SK-N-SH (cell line): ENCODE measurements at regions not wholly inside any gene's neighbourhood (a gene's known extent, or its start where the extent isn't known, plus 50 kb on each side); places are given as distances from the start of the nearest gene placed in this dataset.

Source experiments
- CTCF ChIA-PET: fragments of 300-600, 350-600 bp; formaldehyde crosslinking; extraction: SDS; loops from one replicate; lab custom pipeline; 2021; lab: Yijun Ruan, JAX
- POLR2A ChIA-PET: fragments of 350-600 bp; sonication (Branson Sonifier 250); formaldehyde crosslinking; extraction: SDS; loops from one replicate; lab custom pipeline; 2020; ENCODE audit warnings: antibody characterized with exemption, inconsistent platforms; lab: Yijun Ruan, JAX
- DNase-seq: peaks from one replicate; pipeline ENCODE4 v3.0.0; 2012
- H2AFZ ChIP-seq: fragments of 200-600 bp; sonication (generic); 2 replicates; pipeline ENCODE4 v1.8.1; 2016; ENCODE audit warnings: antibody characterized with exemption, mild to moderate bottlenecking, low read depth
- H3F3A ChIP-seq: fragments of 200-600 bp; sonication (generic); replicated peaks from 2 replicates; pipeline ENCODE3; 2016; ENCODE audit warnings: antibody characterized with exemption, mild to moderate bottlenecking; ENCODE audit not compliant: insufficient read depth
- H3K27ac ChIP-seq, 2 experiments: fragments of 200-500 bp in 1 of 2; fragments of 200-600 bp in 1 of 2; sonication (Bioruptor generic) in 1 of 2; sonication (generic), shearing (Covaris generic) in 1 of 2; 2 replicates each; pipeline versions ENCODE4 v1.5.1 to v1.6.1; 2014 to 2016; ENCODE audit warnings: low read depth in 2 of 2, inconsistent platforms in 1 of 2, low read length in 1 of 2, mild to moderate bottlenecking in 1 of 2, mixed read lengths in 1 of 2
- H3K27me3 ChIP-seq: fragments of 200-600 bp; sonication (generic), shearing (Covaris generic); 2 replicates; pipeline ENCODE4 v1.6.1; 2016; ENCODE audit warnings: mixed run types; ENCODE audit not compliant: insufficient read depth
- H3K36me3 ChIP-seq, 2 experiments: fragments of 200-500 bp in 1 of 2; fragments of 200-600 bp in 1 of 2; sonication (Bioruptor generic) in 1 of 2; sonication (generic) in 1 of 2; replicated peaks in 1 of 2; 2 replicates each; pipeline versions ENCODE3 to v1.5.1; 2014 to 2016; ENCODE audit warnings: low read length in 1 of 2, mild to moderate bottlenecking in 1 of 2; ENCODE audit not compliant: insufficient read depth in 2 of 2, control insufficient read depth in 1 of 2
- H3K4me1 ChIP-seq, 2 experiments: fragments of 200-500 bp in 1 of 2; fragments of 200-600 bp in 1 of 2; sonication (Bioruptor generic) in 1 of 2; sonication (generic), shearing (Covaris generic) in 1 of 2; 2 replicates each; pipeline versions ENCODE4 v1.5.1 to v1.6.1; 2014 to 2016; ENCODE audit warnings: low read depth in 1 of 2, low read length in 1 of 2, mixed run types in 1 of 2; ENCODE audit not compliant: insufficient read depth in 2 of 2, control insufficient read depth in 1 of 2
- H3K4me2 ChIP-seq: fragments of 200-600 bp; sonication (generic), shearing (Covaris generic); 2 replicates; pipeline ENCODE4 v1.6.1; 2017; ENCODE audit warnings: mixed run types
- H3K4me3 ChIP-seq, 2 experiments: fragments of 200-500 bp in 1 of 2; fragments of 200-600 bp in 1 of 2; sonication (Bioruptor generic) in 1 of 2; sonication (generic), shearing (Covaris generic) in 1 of 2; 2 replicates each; pipeline versions ENCODE4 v1.5.1 to v1.8.1; 2014 to 2016; ENCODE audit warnings: low read depth in 2 of 2, inconsistent platforms in 1 of 2, low read length in 1 of 2, mild to moderate bottlenecking in 1 of 2, mixed read lengths in 1 of 2, moderate library complexity in 1 of 2
- H3K79me2 ChIP-seq: fragments of 200-600 bp; sonication (generic); 2 replicates; pipeline ENCODE4 v1.8.1; 2017; ENCODE audit warnings: mild to moderate bottlenecking; ENCODE audit not compliant: insufficient read depth
- H3K9ac ChIP-seq: fragments of 200-600 bp; sonication (generic); 2 replicates; pipeline ENCODE4 v1.6.1; 2017; ENCODE audit warnings: mixed run types
- H3K9me2 ChIP-seq: fragments of 200-600 bp; sonication (generic); 2 replicates; pipeline ENCODE4 v1.6.1; 2017; ENCODE audit warnings: mixed run types
- H3K9me3 ChIP-seq: fragments of 200-600 bp; sonication (generic); 2 replicates; pipeline ENCODE4 v1.6.1; 2017; ENCODE audit warnings: mixed run types, mild to moderate bottlenecking, moderate library complexity
- H4K20me1 ChIP-seq: fragments of 200-600 bp; sonication (generic); 2 replicates; pipeline ENCODE4 v1.6.1; 2017; ENCODE audit warnings: mild to moderate bottlenecking, mixed run types; ENCODE audit not compliant: insufficient read depth
- EP300 ChIP-seq, 2 experiments: IDR thresholded peaks; 2 replicates each; pipeline versions ENCODE4 v1.4.0 to v1.6.1; 2012; ENCODE audit warnings: borderline replicate concordance in 1 of 2, low read depth in 1 of 2, low read length in 1 of 2
- EZH2phosphoT487 ChIP-seq: fragments of 200-600 bp; sonication (generic); IDR thresholded peaks from 2 replicates; pipeline ENCODE4 v1.6.1; 2017; ENCODE audit warnings: low read depth, mixed run types, mild to moderate bottlenecking, antibody characterized with exemption, moderate library complexity, borderline replicate concordance
- FOSL2 ChIP-seq: IDR thresholded peaks from 2 replicates; pipeline ENCODE4 v1.4.0; 2012; ENCODE audit warnings: low read depth, mild to moderate bottlenecking, moderate library complexity, borderline replicate concordance
- FOXJ3 ChIP-seq: sonication (generic); formaldehyde crosslinking; IDR thresholded peaks from 2 replicates; pipeline ENCODE4 v1.5.1; 2020; ENCODE audit warnings: mild to moderate bottlenecking, missing genetic modification reagents
- FOXM1 ChIP-seq: IDR thresholded peaks from 2 replicates; pipeline ENCODE4 v1.4.0; 2012; ENCODE audit warnings: low read depth, mild to moderate bottlenecking
- GABPA ChIP-seq: IDR thresholded peaks from 2 replicates; pipeline ENCODE4 v1.4.0; 2012; ENCODE audit warnings: low read depth, mild to moderate bottlenecking
- GATA2 ChIP-seq: sonication (generic); formaldehyde crosslinking; IDR thresholded peaks from 2 replicates; pipeline ENCODE4 v1.5.0; 2020; ENCODE audit warnings: mild to moderate bottlenecking, missing genetic modification reagents
- JUND ChIP-seq: IDR thresholded peaks from 2 replicates; pipeline ENCODE4 v1.4.0; 2012
- NFIC ChIP-seq: IDR thresholded peaks from 2 replicates; pipeline ENCODE4 v1.4.0; 2012; ENCODE audit warnings: borderline replicate concordance
- RAD21 ChIP-seq: IDR thresholded peaks from 2 replicates; pipeline ENCODE4 v1.6.1; 2012; ENCODE audit warnings: mild to moderate bottlenecking, low read length
- RCOR1 ChIP-seq: fragments of 150-350 bp; IDR thresholded peaks from 2 replicates; pipeline ENCODE4 v1.6.1; 2017; ENCODE audit warnings: antibody characterized with exemption, low read length
- RFX5 ChIP-seq: IDR thresholded peaks from 2 replicates; pipeline ENCODE4 v1.6.1; 2012; ENCODE audit warnings: mild to moderate bottlenecking, improper control_type of control experiment, low read length
- RXRA ChIP-seq: IDR thresholded peaks from 2 replicates; pipeline ENCODE4 v1.4.0; 2012; ENCODE audit warnings: low read depth, mild to moderate bottlenecking, borderline replicate concordance
- SMC3 ChIP-seq: IDR thresholded peaks from 2 replicates; pipeline ENCODE4 v1.6.1; 2012; ENCODE audit warnings: low read depth, low read length, improper control_type of control experiment
- TCF12 ChIP-seq: IDR thresholded peaks from 2 replicates; pipeline ENCODE4 v1.4.0; 2012
- TEAD4 ChIP-seq: IDR thresholded peaks from 2 replicates; pipeline ENCODE4 v1.4.0; 2012; ENCODE audit warnings: mild to moderate bottlenecking, borderline replicate concordance; ENCODE audit not compliant: insufficient read depth
- YY1 ChIP-seq: IDR thresholded peaks from 2 replicates; pipeline ENCODE4 v1.4.0; 2012; ENCODE audit warnings: low read depth, mild to moderate bottlenecking
- WGBS: methylation state at CpG from one replicate; pipeline ENCODE4 v1.1.6; 2017; ENCODE audit warnings: low lambda C conversion rate; 5-methylcytosine and 5-hydroxymethylcytosine counted together
- TF ChIP-seq, protein P1 (sequence below): IDR thresholded peaks from 2 replicates; pipeline ENCODE4 v1.4.0; 2012; ENCODE audit warnings: low read depth
- TF ChIP-seq, protein P2 (sequence below): IDR thresholded peaks from 2 replicates; pipeline ENCODE4; 2012
- TF ChIP-seq, protein P3 (sequence below): fragments of 150-350 bp; IDR thresholded peaks from 2 replicates; pipeline ENCODE4 v1.6.1; 2017; ENCODE audit warnings: antibody characterized with exemption, low read length, low read depth, borderline replicate concordance
- TF ChIP-seq, protein P4 (sequence below): IDR thresholded peaks from 2 replicates; pipeline ENCODE4 v1.6.1; 2012; ENCODE audit warnings: mild to moderate bottlenecking, low read depth, low read length, moderate library complexity
- TF ChIP-seq, protein P5 (sequence below): fragments of 150-350 bp; IDR thresholded peaks from 2 replicates; pipeline ENCODE4 v1.6.1; 2016; ENCODE audit warnings: mild to moderate bottlenecking, low read depth, low read length

DNA sequence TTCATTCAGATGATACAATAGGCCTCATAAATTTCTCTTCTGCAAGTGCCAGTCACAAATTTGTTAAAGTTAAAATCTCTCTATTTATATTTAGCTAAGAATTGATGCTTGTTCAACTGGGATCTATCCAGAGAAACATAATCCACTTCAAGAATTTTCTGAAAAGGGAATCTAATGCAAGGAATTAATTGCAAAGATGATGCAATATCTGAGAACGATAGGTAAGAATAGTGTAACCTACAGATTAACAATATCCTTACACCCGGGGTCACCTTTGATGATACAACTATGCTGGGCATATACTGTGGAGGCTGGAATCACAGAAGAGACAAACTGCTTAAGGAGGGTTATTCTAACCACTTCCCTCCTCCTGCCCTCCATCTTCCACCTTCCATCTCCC, 295.1 kb downstream of the FOXG1 start:
- Histone ChIP-seq H3K4me3 (no peak overlapping the region), H3K27me3 (no peaks in the 10 kb centered on the region), H3K27ac (no peak overlapping the region), H3K4me2 (no peak overlapping the region)
- DNase-seq: no peak
- POLR2A ChIA-PET: no interaction called here
- TF ChIP-seq TEAD4 (no peak), FOSL2 (no peak), NFIC (no peak), RAD21 (no peak)
- TF ChIP-seq, protein P1, sequence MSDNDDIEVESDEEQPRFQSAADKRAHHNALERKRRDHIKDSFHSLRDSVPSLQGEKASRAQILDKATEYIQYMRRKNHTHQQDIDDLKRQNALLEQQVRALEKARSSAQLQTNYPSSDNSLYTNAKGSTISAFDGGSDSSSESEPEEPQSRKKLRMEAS: no peak
- TF ChIP-seq, all 33 proteins: peak for 0
- no peaks in the 10 kb centered on the region for H3K79me2 ChIP-seq
- H3K9me2 ChIP-seq: no peaks in the 10 kb centered on the region
- H2AFZ ChIP-seq: no peak overlapping the region
- no peaks in the 10 kb centered on the region for H3K36me3 ChIP-seq
- H4K20me1 ChIP-seq: no peaks in the 10 kb centered on the region
- WGBS: 3% methylated on average over 2 of the region's 2 CpGs
- H3K4me1 ChIP-seq: no peaks in the 10 kb centered on the region
- CTCF ChIA-PET: no interaction called here
- no peak overlapping the region for H3K9ac ChIP-seq
- H3K9me3 ChIP-seq: no peaks in the 10 kb centered on the region
- no peaks in the 10 kb centered on the region for H3F3A ChIP-seq

DNA sequence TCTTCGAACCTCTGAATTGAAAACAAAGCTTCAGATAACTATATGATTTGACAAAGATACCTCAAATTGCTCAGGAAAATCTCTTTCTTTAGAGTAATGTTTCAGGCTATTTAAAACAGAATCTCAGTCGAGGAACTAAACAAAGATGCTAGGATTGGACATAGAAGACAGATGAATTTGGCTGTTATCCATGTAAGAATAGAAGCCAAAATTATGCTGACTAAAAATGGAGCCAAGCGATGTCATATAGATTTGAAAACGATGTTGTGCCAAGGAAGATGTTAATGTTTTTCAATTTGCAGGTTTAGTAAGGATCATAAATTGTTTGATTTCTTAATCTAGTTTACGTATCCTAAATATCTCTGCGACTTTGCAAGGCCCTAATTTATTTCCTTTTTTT, 295.9 kb downstream of the FOXG1 start:
- Histone ChIP-seq H2AFZ (no peak overlapping the region), H3K4me1 (no peaks in the 10 kb centered on the region), H3K9me3 (no peaks in the 10 kb centered on the region), H3K36me3 (no peaks in the 10 kb centered on the region), H3K4me2 (no peak overlapping the region), H4K20me1 (no peaks in the 10 kb centered on the region), H3K9me2 (no peaks in the 10 kb centered on the region), H3K27me3 (no peaks in the 10 kb centered on the region), H3K79me2 (no peaks in the 10 kb centered on the region), H3K9ac (no peak overlapping the region), H3K27ac (no peak overlapping the region), H3K4me3 (no peak overlapping the region), H3F3A (no peaks in the 10 kb centered on the region)
- no peak for DNase-seq
- TF ChIP-seq RCOR1: no peak
- TF ChIP-seq EP300 (IDR thresholded peaks at IDR 0.05; ENCODE audit: borderline replicate concordance in 1 of 2, low read depth in 1 of 2, low read length in 1 of 2): no peak
- no peak for TF ChIP-seq GATA2 (CRISPR knock-in tag)
- TF ChIP-seq FOXM1: no peak
- TF ChIP-seq EZH2phosphoT487: no peak
- TF ChIP-seq, protein P2, sequence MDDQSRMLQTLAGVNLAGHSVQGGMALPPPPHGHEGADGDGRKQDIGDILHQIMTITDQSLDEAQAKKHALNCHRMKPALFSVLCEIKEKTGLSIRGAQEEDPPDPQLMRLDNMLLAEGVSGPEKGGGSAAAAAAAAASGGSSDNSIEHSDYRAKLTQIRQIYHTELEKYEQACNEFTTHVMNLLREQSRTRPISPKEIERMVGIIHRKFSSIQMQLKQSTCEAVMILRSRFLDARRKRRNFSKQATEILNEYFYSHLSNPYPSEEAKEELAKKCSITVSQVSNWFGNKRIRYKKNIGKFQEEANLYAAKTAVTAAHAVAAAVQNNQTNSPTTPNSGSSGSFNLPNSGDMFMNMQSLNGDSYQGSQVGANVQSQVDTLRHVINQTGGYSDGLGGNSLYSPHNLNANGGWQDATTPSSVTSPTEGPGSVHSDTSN: no peak
- TF ChIP-seq, protein P3, sequence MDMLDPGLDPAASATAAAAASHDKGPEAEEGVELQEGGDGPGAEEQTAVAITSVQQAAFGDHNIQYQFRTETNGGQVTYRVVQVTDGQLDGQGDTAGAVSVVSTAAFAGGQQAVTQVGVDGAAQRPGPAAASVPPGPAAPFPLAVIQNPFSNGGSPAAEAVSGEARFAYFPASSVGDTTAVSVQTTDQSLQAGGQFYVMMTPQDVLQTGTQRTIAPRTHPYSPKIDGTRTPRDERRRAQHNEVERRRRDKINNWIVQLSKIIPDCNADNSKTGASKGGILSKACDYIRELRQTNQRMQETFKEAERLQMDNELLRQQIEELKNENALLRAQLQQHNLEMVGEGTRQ: no peak
- no peak for TF ChIP-seq FOXJ3 (CRISPR knock-in tag)
- no peak for TF ChIP-seq GABPA
- TF ChIP-seq, protein P4, sequence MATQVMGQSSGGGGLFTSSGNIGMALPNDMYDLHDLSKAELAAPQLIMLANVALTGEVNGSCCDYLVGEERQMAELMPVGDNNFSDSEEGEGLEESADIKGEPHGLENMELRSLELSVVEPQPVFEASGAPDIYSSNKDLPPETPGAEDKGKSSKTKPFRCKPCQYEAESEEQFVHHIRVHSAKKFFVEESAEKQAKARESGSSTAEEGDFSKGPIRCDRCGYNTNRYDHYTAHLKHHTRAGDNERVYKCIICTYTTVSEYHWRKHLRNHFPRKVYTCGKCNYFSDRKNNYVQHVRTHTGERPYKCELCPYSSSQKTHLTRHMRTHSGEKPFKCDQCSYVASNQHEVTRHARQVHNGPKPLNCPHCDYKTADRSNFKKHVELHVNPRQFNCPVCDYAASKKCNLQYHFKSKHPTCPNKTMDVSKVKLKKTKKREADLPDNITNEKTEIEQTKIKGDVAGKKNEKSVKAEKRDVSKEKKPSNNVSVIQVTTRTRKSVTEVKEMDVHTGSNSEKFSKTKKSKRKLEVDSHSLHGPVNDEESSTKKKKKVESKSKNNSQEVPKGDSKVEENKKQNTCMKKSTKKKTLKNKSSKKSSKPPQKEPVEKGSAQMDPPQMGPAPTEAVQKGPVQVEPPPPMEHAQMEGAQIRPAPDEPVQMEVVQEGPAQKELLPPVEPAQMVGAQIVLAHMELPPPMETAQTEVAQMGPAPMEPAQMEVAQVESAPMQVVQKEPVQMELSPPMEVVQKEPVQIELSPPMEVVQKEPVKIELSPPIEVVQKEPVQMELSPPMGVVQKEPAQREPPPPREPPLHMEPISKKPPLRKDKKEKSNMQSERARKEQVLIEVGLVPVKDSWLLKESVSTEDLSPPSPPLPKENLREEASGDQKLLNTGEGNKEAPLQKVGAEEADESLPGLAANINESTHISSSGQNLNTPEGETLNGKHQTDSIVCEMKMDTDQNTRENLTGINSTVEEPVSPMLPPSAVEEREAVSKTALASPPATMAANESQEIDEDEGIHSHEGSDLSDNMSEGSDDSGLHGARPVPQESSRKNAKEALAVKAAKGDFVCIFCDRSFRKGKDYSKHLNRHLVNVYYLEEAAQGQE: no peak
- TF ChIP-seq, protein P5, sequence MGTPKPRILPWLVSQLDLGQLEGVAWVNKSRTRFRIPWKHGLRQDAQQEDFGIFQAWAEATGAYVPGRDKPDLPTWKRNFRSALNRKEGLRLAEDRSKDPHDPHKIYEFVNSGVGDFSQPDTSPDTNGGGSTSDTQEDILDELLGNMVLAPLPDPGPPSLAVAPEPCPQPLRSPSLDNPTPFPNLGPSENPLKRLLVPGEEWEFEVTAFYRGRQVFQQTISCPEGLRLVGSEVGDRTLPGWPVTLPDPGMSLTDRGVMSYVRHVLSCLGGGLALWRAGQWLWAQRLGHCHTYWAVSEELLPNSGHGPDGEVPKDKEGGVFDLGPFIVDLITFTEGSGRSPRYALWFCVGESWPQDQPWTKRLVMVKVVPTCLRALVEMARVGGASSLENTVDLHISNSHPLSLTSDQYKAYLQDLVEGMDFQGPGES: no peak
- TF ChIP-seq, protein P1: no peak
- TF ChIP-seq YY1: no peak
- no peak for TF ChIP-seq SMC3
- TF ChIP-seq RFX5: no peak
- no peak for TF ChIP-seq JUND
- no peak for TF ChIP-seq RXRA
- TF ChIP-seq TCF12: no peak
- ChIA-PET POLR2A (no interaction called here), CTCF (no interaction called here)
- WGBS: 4% methylated on average over 6 of the region's 6 CpGs
